ENCODE measurements at regions not wholly inside any gene's neighbourhood (a gene's known extent, or its start where the extent isn't known, plus 50 kb on each side); places are given as distances from the start of the nearest gene placed in this dataset.
A peak's percentile ranks its signal among the peaks of the same experiment; 100 is the strongest.
"Not testable (repeated sequence)": the region's sequence is repeated elsewhere in the genome, so short reads cannot be mapped to it uniquely, and the experiment has no call there.

- H3K36me3 Mint-ChIP-seq (ENCODE audit: insufficient read depth): no peaks in the 10 kb centered on the region
- ATAC-seq: no peak
- no peak overlapping the region for H3K4me3 Mint-ChIP-seq
- DNase-seq: no peak
- H3K27me3 Mint-ChIP-seq (ENCODE audit: low read depth): peaks cover 8% of the 10 kb centered on the region
- H3K9me3 Mint-ChIP-seq: no peaks in the 10 kb centered on the region
- peaks cover 13% of the 10 kb centered on the region for H3K4me1 Mint-ChIP-seq (ENCODE audit: low read depth)
These were observed 90.9 kb upstream of the ASB18 start for GRCh38 chr2:236354973-236355595.

- H3K9me3 Mint-ChIP-seq: no peaks in the 10 kb centered on the region
- no peak overlapping the region for H3K4me3 Mint-ChIP-seq
- ATAC-seq (no peak), DNase-seq (no peak)
- H3K4me1 Mint-ChIP-seq (ENCODE audit: low read depth): peaks cover 13% of the 10 kb centered on the region
- no peaks in the 10 kb centered on the region for H3K36me3 Mint-ChIP-seq (ENCODE audit: insufficient read depth)
- H3K27me3 Mint-ChIP-seq (ENCODE audit: low read depth): peaks cover 8% of the 10 kb centered on the region
These were observed 91.7 kb upstream of the ASB18 start for GRCh38 chr2:236355911-236356310.

GRCh38 chr2:236356321-236356720, 92.1 kb upstream of the ASB18 start:
- not testable (repeated sequence) for H3K9me3 Mint-ChIP-seq; H3K4me3 Mint-ChIP-seq; H3K36me3 Mint-ChIP-seq (ENCODE audit: insufficient read depth); H3K27me3 Mint-ChIP-seq (ENCODE audit: low read depth); ATAC-seq; DNase-seq
- peaks cover 16% of the 10 kb centered on the region for H3K4me1 Mint-ChIP-seq (ENCODE audit: low read depth)

- H3K4me3 Mint-ChIP-seq; DNase-seq; H3K27me3 Mint-ChIP-seq (ENCODE audit: low read depth); ATAC-seq; H3K9me3 Mint-ChIP-seq; H3K36me3 Mint-ChIP-seq (ENCODE audit: insufficient read depth): not testable (repeated sequence)
- peaks cover 14% of the 10 kb centered on the region for H3K4me1 Mint-ChIP-seq (ENCODE audit: low read depth)
These were observed 94.3 kb upstream of the ASB18 start for GRCh38 chr2:236358482-236358881.

GRCh38 chr2:236359426-236360045, 95.3 kb upstream of the ASB18 start:
- ATAC-seq: peak in 1 of 2 donors; percentile 40
- Mint-ChIP-seq H3K4me1 (ENCODE audit: low read depth) (peaks cover 14% of the 10 kb centered on the region), H3K36me3 (ENCODE audit: insufficient read depth) (no peaks in the 10 kb centered on the region), H3K27me3 (ENCODE audit: low read depth) (no peaks in the 10 kb centered on the region), H3K9me3 (no peaks in the 10 kb centered on the region), H3K4me3 (no peak overlapping the region)
- DNase-seq: no peak

- no peak overlapping the region for H3K4me3 Mint-ChIP-seq
- H3K27me3 Mint-ChIP-seq (ENCODE audit: low read depth): no peaks in the 10 kb centered on the region
- DNase-seq: no peak
- peaks cover 22% of the 10 kb centered on the region for H3K4me1 Mint-ChIP-seq (ENCODE audit: low read depth)
- H3K36me3 Mint-ChIP-seq (ENCODE audit: insufficient read depth): no peaks in the 10 kb centered on the region
- ATAC-seq: no peak
- H3K9me3 Mint-ChIP-seq: no peaks in the 10 kb centered on the region
These were observed 96.3 kb upstream of the ASB18 start for GRCh38 chr2:236360496-236360895.

GRCh38 chr2:236363711-236364277, 99.6 kb upstream of the ASB18 start:
- no peaks in the 10 kb centered on the region for H3K9me3 Mint-ChIP-seq
- H3K4me3 Mint-ChIP-seq: no peak overlapping the region
- H3K36me3 Mint-ChIP-seq (ENCODE audit: insufficient read depth): no peaks in the 10 kb centered on the region
- H3K4me1 Mint-ChIP-seq (ENCODE audit: low read depth): peaks cover 46% of the 10 kb centered on the region
- H3K27me3 Mint-ChIP-seq (ENCODE audit: low read depth): peaks cover 5% of the 10 kb centered on the region
- no peak for ATAC-seq
- DNase-seq: no peak

- no peaks in the 10 kb centered on the region for H3K9me3 Mint-ChIP-seq
- H3K4me3 Mint-ChIP-seq: peak overlapping the region; percentile 7
- peaks cover 37% of the 10 kb centered on the region for H3K4me1 Mint-ChIP-seq (ENCODE audit: low read depth)
- DNase-seq (no peak), ATAC-seq (no peak)
- H3K36me3 Mint-ChIP-seq (ENCODE audit: insufficient read depth): no peaks in the 10 kb centered on the region
- H3K27me3 Mint-ChIP-seq (ENCODE audit: low read depth): peaks cover 7% of the 10 kb centered on the region
These were observed 101.2 kb upstream of the ASB18 start for GRCh38 chr2:236365258-236366048.

- peaks cover 10% of the 10 kb centered on the region for H3K27me3 Mint-ChIP-seq (ENCODE audit: low read depth)
- peaks cover 38% of the 10 kb centered on the region for H3K4me1 Mint-ChIP-seq (ENCODE audit: low read depth)
- H3K36me3 Mint-ChIP-seq (ENCODE audit: insufficient read depth): no peaks in the 10 kb centered on the region
- peak overlapping the region; percentile 7 for H3K4me3 Mint-ChIP-seq
- ATAC-seq (peak; percentile 58 to 61), DNase-seq (no peak)
- H3K9me3 Mint-ChIP-seq: no peaks in the 10 kb centered on the region
These were observed 101.8 kb upstream of the ASB18 start for GRCh38 chr2:236366049-236366387.

- Mint-ChIP-seq H3K36me3 (ENCODE audit: insufficient read depth) (no peaks in the 10 kb centered on the region), H3K4me3 (peak overlapping the region; percentile 7), H3K27me3 (ENCODE audit: low read depth) (peaks cover 11% of the 10 kb centered on the region), H3K9me3 (no peaks in the 10 kb centered on the region), H3K4me1 (ENCODE audit: low read depth) (peaks cover 36% of the 10 kb centered on the region)
- peak; percentile 69 to 72 for ATAC-seq
- no peak for DNase-seq
These were observed 102.2 kb upstream of the ASB18 start for GRCh38 chr2:236366397-236366796.

- ATAC-seq (no peak), DNase-seq (no peak)
- Mint-ChIP-seq H3K4me1 (ENCODE audit: low read depth) (peaks cover 34% of the 10 kb centered on the region), H3K36me3 (ENCODE audit: insufficient read depth) (no peaks in the 10 kb centered on the region), H3K27me3 (ENCODE audit: low read depth) (peaks cover 18% of the 10 kb centered on the region), H3K4me3 (peak overlapping the region; percentile 40), H3K9me3 (no peaks in the 10 kb centered on the region)
These were observed 103.5 kb upstream of the ASB18 start for GRCh38 chr2:236367506-236368289.

- Mint-ChIP-seq H3K4me1 (ENCODE audit: low read depth) (peaks cover 34% of the 10 kb centered on the region), H3K4me3 (no peak overlapping the region), H3K27me3 (ENCODE audit: low read depth) (peaks cover 30% of the 10 kb centered on the region), H3K36me3 (ENCODE audit: insufficient read depth) (no peaks in the 10 kb centered on the region), H3K9me3 (no peaks in the 10 kb centered on the region)
- DNase-seq (no peak), ATAC-seq (no peak)
These were observed 105.5 kb upstream of the ASB18 start for GRCh38 chr2:236369661-236370062.

GRCh38 chr2:236370847-236371409, 106.7 kb upstream of the ASB18 start:
- no peak for DNase-seq
- Mint-ChIP-seq H3K27me3 (ENCODE audit: low read depth) (peaks cover 33% of the 10 kb centered on the region), H3K36me3 (ENCODE audit: insufficient read depth) (no peaks in the 10 kb centered on the region), H3K9me3 (no peaks in the 10 kb centered on the region), H3K4me3 (no peak overlapping the region), H3K4me1 (ENCODE audit: low read depth) (peaks cover 24% of the 10 kb centered on the region)
- no peak for ATAC-seq

- no peak for ATAC-seq
- no peaks in the 10 kb centered on the region for H3K36me3 Mint-ChIP-seq (ENCODE audit: insufficient read depth)
- DNase-seq: no peak
- peaks cover 2% of the 10 kb centered on the region for H3K4me1 Mint-ChIP-seq (ENCODE audit: low read depth)
- H3K9me3 Mint-ChIP-seq: no peaks in the 10 kb centered on the region
- H3K4me3 Mint-ChIP-seq: no peak overlapping the region
- H3K27me3 Mint-ChIP-seq (ENCODE audit: low read depth): peaks cover 27% of the 10 kb centered on the region
These were observed 111.8 kb upstream of the ASB18 start for GRCh38 chr2:236375973-236376476.

All from activated T-cell treated with anti-CD3 and anti-CD28 coated beads, Interleukin-2, amount 50 U/mL, for 4 hours (primary cell).